OCI-LY1 (cell line): ENCODE measurements at regions not wholly inside any gene's neighbourhood (a gene's known extent, or its start where the extent isn't known, plus 50 kb on each side); places are given as distances from the start of the nearest gene placed in this dataset.

ENCODE experiments used
- H2AFZ ChIP-seq: fragments of 200-600 bp; sonication (generic), shearing (Covaris generic); 2 replicates; pipeline ENCODE4 v1.6.0; 2014; ENCODE audit warnings: antibody characterized with exemption, mild to moderate bottlenecking, low read length
- H3F3A ChIP-seq: fragments of 200-600 bp; sonication (generic), shearing (Covaris generic); 2 replicates; pipeline ENCODE4 v1.6.0; 2014; ENCODE audit warnings: mild to moderate bottlenecking, antibody characterized with exemption, low read length, moderate library complexity; ENCODE audit not compliant: insufficient read depth
- H3K27ac ChIP-seq: fragments of 200-600 bp; sonication (generic); 2 replicates; pipeline ENCODE4 v1.5.1; 2014; ENCODE audit warnings: low read length, mixed run types, mild to moderate bottlenecking, low read depth; ENCODE audit not compliant: poor library complexity, severe bottlenecking
- H3K27me3 ChIP-seq: fragments of 200-600 bp; sonication (generic); 2 replicates; pipeline ENCODE4 v1.6.0; 2014; ENCODE audit warnings: antibody characterized with exemption, mild to moderate bottlenecking, low read length, moderate library complexity; ENCODE audit not compliant: insufficient read depth
- H3K36me3 ChIP-seq: fragments of 200-600 bp; sonication (generic); 2 replicates; pipeline ENCODE4 v1.6.1; 2014; ENCODE audit warnings: mild to moderate bottlenecking, antibody characterized with exemption, low read length, moderate library complexity, mixed read lengths; ENCODE audit not compliant: insufficient read depth
- H3K4me1 ChIP-seq: fragments of 200-600 bp; sonication (generic); 2 replicates; pipeline ENCODE4 v1.5.1; 2014; ENCODE audit warnings: mild to moderate bottlenecking, low read length, moderate library complexity; ENCODE audit not compliant: insufficient read depth, severe bottlenecking
- H3K4me2 ChIP-seq: fragments of 200-600 bp; sonication (generic), shearing (Covaris generic); 2 replicates; pipeline ENCODE4 v1.6.1; 2014; ENCODE audit warnings: low read length
- H3K4me3 ChIP-seq: fragments of 200-600 bp; sonication (generic); 2 replicates; pipeline ENCODE4 v1.5.1; 2014; ENCODE audit warnings: low read length, low read depth, mild to moderate bottlenecking, mixed read lengths; ENCODE audit not compliant: poor library complexity, severe bottlenecking
- H3K79me2 ChIP-seq: fragments of 200-600 bp; shearing (Covaris generic); 2 replicates; pipeline ENCODE4 v1.6.1; 2016; ENCODE audit warnings: mixed run types, low read length, mixed read lengths; ENCODE audit not compliant: insufficient read depth
- H3K9ac ChIP-seq: fragments of 200-600 bp; sonication (generic), shearing (Covaris generic); 2 replicates; pipeline ENCODE4 v1.6.1; 2014; ENCODE audit warnings: mild to moderate bottlenecking, low read length, mixed read lengths
- H3K9me2 ChIP-seq: fragments of 200-600 bp; sonication (generic), shearing (Covaris generic); 2 replicates; pipeline ENCODE4 v1.6.1; 2014; ENCODE audit warnings: low read depth, mild to moderate bottlenecking, low read length, mixed read lengths
- H3K9me3 ChIP-seq: fragments of 200-600 bp; shearing (Covaris generic); 2 replicates; pipeline ENCODE4 v1.6.1; 2014; ENCODE audit warnings: low read length, mixed read lengths
- H4K20me1 ChIP-seq: fragments of 200-600 bp; sonication (generic), shearing (Covaris generic); 2 replicates; pipeline ENCODE4 v1.6.0; 2016; ENCODE audit warnings: mild to moderate bottlenecking, low read length; ENCODE audit not compliant: insufficient read depth
- CTCF ChIP-seq: fragments of 200-600 bp; sonication (generic), shearing (Covaris generic); IDR thresholded peaks from 2 replicates; pipeline ENCODE4 v1.5.1; 2017; ENCODE audit warnings: mild to moderate bottlenecking, antibody characterized with exemption, low read length, moderate library complexity, mixed read lengths
- EZH2 ChIP-seq: fragments of 200-600 bp; sonication (generic), shearing (Covaris generic); IDR thresholded peaks from 2 replicates; pipeline ENCODE4 v1.8.0; 2017; ENCODE audit warnings: borderline replicate concordance, mixed run types, mild to moderate bottlenecking, antibody characterized with exemption, low read length, moderate library complexity, mixed read lengths

- no peak overlapping the region for H3K27ac ChIP-seq
- no peaks in the 10 kb centered on the region for H3K27me3 ChIP-seq
- H3K4me2 ChIP-seq, result no peak overlapping the region
- H3K79me2 ChIP-seq, result no peaks in the 10 kb centered on the region
- H3K9me3 ChIP-seq, result no peaks in the 10 kb centered on the region
- no peaks in the 10 kb centered on the region for H4K20me1 ChIP-seq
- H3K4me3 ChIP-seq, result no peak overlapping the region
- no peak overlapping the region for H2AFZ ChIP-seq
- H3K9me2 ChIP-seq, result no peaks in the 10 kb centered on the region
- no peaks in the 10 kb centered on the region for H3K4me1 ChIP-seq
- H3K9ac ChIP-seq, result no peak overlapping the region
- no peaks in the 10 kb centered on the region for H3K36me3 ChIP-seq
- TF ChIP-seq CTCF (no peak), EZH2 (no peak)
- H3F3A ChIP-seq, result no peaks in the 10 kb centered on the region
Measured at GRCh38 chr11:42596576-42597145, 715.1 kb upstream of the API5 start.

DNA sequence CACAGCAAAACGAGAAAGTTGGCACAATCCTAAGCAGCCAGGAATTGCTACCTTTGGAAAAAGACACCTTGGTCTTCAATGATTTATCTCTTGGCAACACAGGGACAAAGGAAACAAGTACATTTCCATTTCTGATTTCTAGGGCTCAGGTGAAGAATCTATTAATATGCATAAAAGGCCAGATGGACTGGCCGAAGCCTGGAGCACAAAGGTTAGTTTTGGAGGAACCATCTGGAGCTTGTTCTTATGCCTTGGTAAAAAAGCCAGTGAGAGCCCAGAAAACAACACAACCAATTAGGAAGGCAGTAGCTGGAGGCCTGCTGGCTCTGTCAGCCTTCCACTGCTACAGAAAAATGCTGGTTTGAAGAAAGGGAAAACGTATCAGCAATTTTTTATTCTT is 713.5 kb upstream of the API5 start:
- Histone ChIP-seq H3K9ac (no peak overlapping the region), H4K20me1 (no peaks in the 10 kb centered on the region), H3F3A (no peaks in the 10 kb centered on the region), H3K9me3 (no peaks in the 10 kb centered on the region), H3K9me2 (no peaks in the 10 kb centered on the region), H3K79me2 (no peaks in the 10 kb centered on the region), H3K4me1 (no peaks in the 10 kb centered on the region), H3K4me3 (no peak overlapping the region), H2AFZ (no peak overlapping the region), H3K4me2 (no peak overlapping the region), H3K27me3 (no peaks in the 10 kb centered on the region), H3K27ac (no peak overlapping the region), H3K36me3 (no peaks in the 10 kb centered on the region)
- no peak for TF ChIP-seq EZH2
- TF ChIP-seq CTCF, result no peak

GRCh38 chr11:42620796-42621195 is 691.0 kb upstream of the API5 start:
- Histone ChIP-seq H3K36me3 (no peaks in the 10 kb centered on the region), H3F3A (no peaks in the 10 kb centered on the region)
- TF ChIP-seq EZH2 (no peak), CTCF (no peak)

More at GRCh38 chr11:42620796-42621195, 691.0 kb upstream of the API5 start:
- H2AFZ ChIP-seq, result no peak overlapping the region
- H3K79me2 ChIP-seq, result no peaks in the 10 kb centered on the region
- H3K9me3 ChIP-seq, result no peaks in the 10 kb centered on the region
- H3K27ac ChIP-seq, result no peak overlapping the region
- H3K4me1 ChIP-seq, result no peaks in the 10 kb centered on the region
- no peak overlapping the region for H3K4me3 ChIP-seq
- H3K9me2 ChIP-seq, result no peaks in the 10 kb centered on the region
- H4K20me1 ChIP-seq, result no peaks in the 10 kb centered on the region
- no peak overlapping the region for H3K4me2 ChIP-seq
- H3K27me3 ChIP-seq, result no peaks in the 10 kb centered on the region
- no peak overlapping the region for H3K9ac ChIP-seq
